ENCODE measurements at regions not wholly inside any gene's neighbourhood (a gene's known extent, or its start where the extent isn't known, plus 50 kb on each side); places are given as distances from the start of the nearest gene placed in this dataset.
"Not testable (repeated sequence)": the region's sequence is repeated elsewhere in the genome, so short reads cannot be mapped to it uniquely, and the experiment has no call there.

GRCh38 chr5:173495225-173495904 is 121.1 kb downstream of the BOD1 start:
- peak; percentile 15 for DNase-seq

- no peak for DNase-seq
Measured at GRCh38 chr5:173494446-173494845, 122.0 kb downstream of the BOD1 start.

- DNase-seq: no peak
Measured at GRCh38 chr5:173493846-173494245, 122.6 kb downstream of the BOD1 start.

GRCh38 chr5:173493040-173493439 is 123.4 kb downstream of the BOD1 start:
- no peak for DNase-seq

GRCh38 chr5:173490681-173491080 is 125.8 kb downstream of the BOD1 start:
- no peak for DNase-seq

- DNase-seq: no peak
Measured at GRCh38 chr5:173488144-173488543, 128.3 kb downstream of the BOD1 start.

- DNase-seq: no peak
Measured at GRCh38 chr5:173487300-173487699, 129.2 kb downstream of the BOD1 start.

- DNase-seq: no peak
Measured at GRCh38 chr5:173486355-173487225, 129.9 kb downstream of the BOD1 start.

GRCh38 chr5:173484569-173484968 is 131.9 kb downstream of the BOD1 start:
- no peak for DNase-seq

GRCh38 chr5:173483599-173483998 is 132.9 kb downstream of the BOD1 start:
- DNase-seq: not testable (repeated sequence)

- no peak for DNase-seq
Measured at GRCh38 chr5:173483160-173483559, 133.3 kb downstream of the BOD1 start.

- no peak for DNase-seq
Measured at GRCh38 chr5:173481821-173482220, 134.6 kb downstream of the BOD1 start.

- no peak for DNase-seq
Measured at GRCh38 chr5:173480896-173481295, 135.6 kb downstream of the BOD1 start.

GRCh38 chr5:173479711-173480110 is 136.7 kb downstream of the BOD1 start:
- no peak for DNase-seq

GRCh38 chr5:173477345-173478040 is 139.0 kb downstream of the BOD1 start:
- no peak for DNase-seq

GRCh38 chr5:173475780-173476179 is 140.7 kb downstream of the BOD1 start:
- DNase-seq: no peak

- DNase-seq: no peak
Measured at GRCh38 chr5:173474881-173475287, 141.6 kb downstream of the BOD1 start.

GRCh38 chr5:173473288-173473687 is 143.2 kb downstream of the BOD1 start:
- no peak for DNase-seq

GRCh38 chr5:173472784-173473278 is 143.6 kb downstream of the BOD1 start:
- no peak for DNase-seq

GRCh38 chr5:173472164-173472563 is 143.9 kb upstream of the STC2 start:
- DNase-seq: no peak

- DNase-seq: no peak
Measured at GRCh38 chr5:173468821-173469251, 140.6 kb upstream of the STC2 start.

- DNase-seq: no peak
Measured at GRCh38 chr5:173466227-173466626, 138.0 kb upstream of the STC2 start.

GRCh38 chr5:173464813-173465212 is 136.6 kb upstream of the STC2 start:
- no peak for DNase-seq

All from left kidney (tissue), 1 donor.